ENCODE measurements at regions not wholly inside any gene's neighbourhood (a gene's known extent, or its start where the extent isn't known, plus 50 kb on each side); places are given as distances from the start of the nearest gene placed in this dataset.

GRCh38 chr16:62940569-62940968, 904.3 kb upstream of the CDH8 start:
- H4K20me1 ChIP-seq = no peaks in the 10 kb centered on the region
- no peak for TF ChIP-seq Cebpa-rat (IDR thresholded peaks at IDR 0.05)
- H3K9me3 ChIP-seq = no peaks in the 10 kb centered on the region
- no peak overlapping the region for H3K9ac ChIP-seq
- H3K4me2 ChIP-seq = no peak overlapping the region
- no peaks in the 10 kb centered on the region for H3K4me1 ChIP-seq
- H3K4me3 ChIP-seq = no peak overlapping the region
- no peak overlapping the region for H3K27ac ChIP-seq
- no peaks in the 10 kb centered on the region for H3K27me3 ChIP-seq
- no peaks in the 10 kb centered on the region for H3K36me3 ChIP-seq

- Histone ChIP-seq H3K9me3 (no peaks in the 10 kb centered on the region), H4K20me1 (no peaks in the 10 kb centered on the region), H3K4me3 (no peak overlapping the region), H3K27ac (no peak overlapping the region), H3K4me2 (no peak overlapping the region), H3K36me3 (no peaks in the 10 kb centered on the region), H3K9ac (no peak overlapping the region), H3K4me1 (no peaks in the 10 kb centered on the region), H3K27me3 (no peaks in the 10 kb centered on the region)
- no peak for TF ChIP-seq Cebpa-rat (IDR thresholded peaks at IDR 0.05)
Measured at GRCh38 chr16:62939687-62940086, 903.4 kb upstream of the CDH8 start.

- no peaks in the 10 kb centered on the region for H3K36me3 ChIP-seq
- H3K9me3 ChIP-seq = no peaks in the 10 kb centered on the region
- no peak for TF ChIP-seq Cebpa-rat (IDR thresholded peaks at IDR 0.05)
- no peak overlapping the region for H3K27ac ChIP-seq
- H3K27me3 ChIP-seq = no peaks in the 10 kb centered on the region
- H3K4me2 ChIP-seq = no peak overlapping the region
- H3K4me1 ChIP-seq = peaks cover 6% of the 10 kb centered on the region; the same call in 1 of the 2 replicates
- no peaks in the 10 kb centered on the region for H4K20me1 ChIP-seq
- no peak overlapping the region for H3K9ac ChIP-seq
- H3K4me3 ChIP-seq = no peak overlapping the region
Measured at GRCh38 chr16:62933929-62934328, 897.7 kb upstream of the CDH8 start.

- TF ChIP-seq Cebpa-rat (IDR thresholded peaks at IDR 0.05) = no peak
- no peaks in the 10 kb centered on the region for H4K20me1 ChIP-seq
- no peak overlapping the region for H3K4me3 ChIP-seq
- H3K9me3 ChIP-seq = no peaks in the 10 kb centered on the region
- H3K4me2 ChIP-seq = no peak overlapping the region
- H3K27ac ChIP-seq = no peak overlapping the region
- H3K36me3 ChIP-seq = no peaks in the 10 kb centered on the region
- H3K9ac ChIP-seq = no peak overlapping the region
- H3K4me1 ChIP-seq = peaks cover 6% of the 10 kb centered on the region; the same call in 1 of the 2 replicates
- no peaks in the 10 kb centered on the region for H3K27me3 ChIP-seq
Measured at GRCh38 chr16:62929593-62929992, 893.4 kb upstream of the CDH8 start.

- no peak for TF ChIP-seq Cebpa-rat (IDR thresholded peaks at IDR 0.05)
- no peaks in the 10 kb centered on the region for H3K27me3 ChIP-seq
- no peak overlapping the region for H3K4me2 ChIP-seq
- H3K4me3 ChIP-seq = no peak overlapping the region
- H3K27ac ChIP-seq = no peak overlapping the region
- H3K4me1 ChIP-seq = peaks cover 6% of the 10 kb centered on the region; the same call in 1 of the 2 replicates
- H3K9me3 ChIP-seq = no peaks in the 10 kb centered on the region
- no peaks in the 10 kb centered on the region for H3K36me3 ChIP-seq
- H4K20me1 ChIP-seq = no peaks in the 10 kb centered on the region
- H3K9ac ChIP-seq = no peak overlapping the region
Measured at GRCh38 chr16:62927122-62927521, 890.9 kb upstream of the CDH8 start.

- Histone ChIP-seq H3K27me3 (no peaks in the 10 kb centered on the region), H4K20me1 (no peaks in the 10 kb centered on the region), H3K9me3 (no peaks in the 10 kb centered on the region), H3K4me1 (peaks cover 6% of the 10 kb centered on the region; the same call in 1 of the 2 replicates), H3K4me2 (no peak overlapping the region), H3K9ac (no peak overlapping the region), H3K36me3 (no peaks in the 10 kb centered on the region), H3K4me3 (no peak overlapping the region), H3K27ac (no peak overlapping the region)
- no peak for TF ChIP-seq Cebpa-rat (IDR thresholded peaks at IDR 0.05)
Measured at GRCh38 chr16:62926121-62926801, 890.0 kb upstream of the CDH8 start.

- no peak for TF ChIP-seq Cebpa-rat (IDR thresholded peaks at IDR 0.05)
- H3K9ac ChIP-seq = no peak overlapping the region
- H3K9me3 ChIP-seq = no peaks in the 10 kb centered on the region
- no peaks in the 10 kb centered on the region for H3K4me1 ChIP-seq
- H3K27me3 ChIP-seq = no peaks in the 10 kb centered on the region
- H3K4me2 ChIP-seq = no peak overlapping the region
- no peak overlapping the region for H3K27ac ChIP-seq
- no peaks in the 10 kb centered on the region for H3K36me3 ChIP-seq
- H3K4me3 ChIP-seq = no peak overlapping the region
- no peaks in the 10 kb centered on the region for H4K20me1 ChIP-seq
Measured at GRCh38 chr16:62921904-62922303, 885.7 kb upstream of the CDH8 start.

GRCh38 chr16:62913924-62914323, 877.7 kb upstream of the CDH8 start:
- Histone ChIP-seq H3K36me3 (no peaks in the 10 kb centered on the region), H3K4me2 (no peak overlapping the region), H3K27me3 (no peaks in the 10 kb centered on the region), H3K9me3 (no peaks in the 10 kb centered on the region), H4K20me1 (no peaks in the 10 kb centered on the region), H3K27ac (no peak overlapping the region), H3K9ac (no peak overlapping the region), H3K4me3 (no peak overlapping the region), H3K4me1 (no peaks in the 10 kb centered on the region)
- TF ChIP-seq Cebpa-rat (IDR thresholded peaks at IDR 0.05) = no peak

GRCh38 chr16:62913333-62913732, 877.1 kb upstream of the CDH8 start:
- Histone ChIP-seq H3K4me1 (no peaks in the 10 kb centered on the region), H3K4me3 (no peak overlapping the region), H3K9ac (no peak overlapping the region), H3K27me3 (no peaks in the 10 kb centered on the region), H3K27ac (no peak overlapping the region), H3K9me3 (no peaks in the 10 kb centered on the region), H4K20me1 (no peaks in the 10 kb centered on the region), H3K36me3 (no peaks in the 10 kb centered on the region), H3K4me2 (no peak overlapping the region)
- TF ChIP-seq Cebpa-rat (IDR thresholded peaks at IDR 0.05) = no peak

GRCh38 chr16:62909597-62909996, 873.4 kb upstream of the CDH8 start:
- Histone ChIP-seq H4K20me1 (no peaks in the 10 kb centered on the region), H3K4me2 (no peak overlapping the region), H3K4me1 (no peaks in the 10 kb centered on the region), H3K9ac (no peak overlapping the region), H3K27ac (no peak overlapping the region), H3K36me3 (no peaks in the 10 kb centered on the region), H3K9me3 (no peaks in the 10 kb centered on the region), H3K27me3 (no peaks in the 10 kb centered on the region), H3K4me3 (no peak overlapping the region)
- no peak for TF ChIP-seq Cebpa-rat (IDR thresholded peaks at IDR 0.05)

- Histone ChIP-seq H4K20me1 (no peaks in the 10 kb centered on the region), H3K27ac (no peak overlapping the region), H3K9me3 (no peaks in the 10 kb centered on the region), H3K4me3 (no peak overlapping the region), H3K27me3 (no peaks in the 10 kb centered on the region), H3K36me3 (no peaks in the 10 kb centered on the region), H3K4me1 (no peaks in the 10 kb centered on the region), H3K9ac (no peak overlapping the region), H3K4me2 (no peak overlapping the region)
- no peak for TF ChIP-seq Cebpa-rat (IDR thresholded peaks at IDR 0.05)
Measured at GRCh38 chr16:62907562-62907961, 871.3 kb upstream of the CDH8 start.

Data from BLaER1 (cell line).